ENCODE measurements at regions not wholly inside any gene's neighbourhood (a gene's known extent, or its start where the extent isn't known, plus 50 kb on each side); places are given as distances from the start of the nearest gene placed in this dataset.

DNA sequence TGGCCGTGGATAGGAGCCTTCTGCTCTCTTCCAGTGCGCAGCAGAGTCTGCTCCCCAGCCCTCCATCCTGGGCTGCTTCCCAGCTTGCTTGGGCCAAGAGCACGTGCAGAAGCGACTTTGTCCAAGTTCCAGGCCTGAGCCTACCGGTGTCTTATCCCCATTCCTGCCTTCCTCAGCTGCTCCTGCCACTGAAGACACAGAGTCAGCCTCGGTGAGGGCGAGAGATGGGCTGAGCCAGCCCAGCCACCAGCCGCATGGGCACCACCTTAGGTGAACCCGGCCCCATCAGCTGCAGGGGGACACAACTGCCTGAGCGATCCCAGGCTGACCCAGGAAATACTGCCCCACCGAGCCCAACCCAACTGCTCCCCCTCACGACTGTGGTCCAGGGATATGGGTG lies 847.8 kb downstream of the TBC1D22A start:
- TF ChIP-seq, protein P1, sequence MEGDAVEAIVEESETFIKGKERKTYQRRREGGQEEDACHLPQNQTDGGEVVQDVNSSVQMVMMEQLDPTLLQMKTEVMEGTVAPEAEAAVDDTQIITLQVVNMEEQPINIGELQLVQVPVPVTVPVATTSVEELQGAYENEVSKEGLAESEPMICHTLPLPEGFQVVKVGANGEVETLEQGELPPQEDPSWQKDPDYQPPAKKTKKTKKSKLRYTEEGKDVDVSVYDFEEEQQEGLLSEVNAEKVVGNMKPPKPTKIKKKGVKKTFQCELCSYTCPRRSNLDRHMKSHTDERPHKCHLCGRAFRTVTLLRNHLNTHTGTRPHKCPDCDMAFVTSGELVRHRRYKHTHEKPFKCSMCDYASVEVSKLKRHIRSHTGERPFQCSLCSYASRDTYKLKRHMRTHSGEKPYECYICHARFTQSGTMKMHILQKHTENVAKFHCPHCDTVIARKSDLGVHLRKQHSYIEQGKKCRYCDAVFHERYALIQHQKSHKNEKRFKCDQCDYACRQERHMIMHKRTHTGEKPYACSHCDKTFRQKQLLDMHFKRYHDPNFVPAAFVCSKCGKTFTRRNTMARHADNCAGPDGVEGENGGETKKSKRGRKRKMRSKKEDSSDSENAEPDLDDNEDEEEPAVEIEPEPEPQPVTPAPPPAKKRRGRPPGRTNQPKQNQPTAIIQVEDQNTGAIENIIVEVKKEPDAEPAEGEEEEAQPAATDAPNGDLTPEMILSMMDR (IDR thresholded peaks at IDR 0.05; ENCODE audit: unreplicated experiment in 3 of 3), result no peak
- H3K27ac Mint-ChIP-seq, result no peak overlapping the region
- no peaks in the 10 kb centered on the region for H3K4me1 Mint-ChIP-seq
- H3K36me3 Mint-ChIP-seq (ENCODE audit: low read depth), result no peaks in the 10 kb centered on the region
- H3K27me3 Mint-ChIP-seq (ENCODE audit: low read depth), result peaks cover 25% of the 10 kb centered on the region
- H3K4me3 Mint-ChIP-seq, result no peak overlapping the region
- peaks cover 12% of the 10 kb centered on the region for H3K9me3 Mint-ChIP-seq

DNA sequence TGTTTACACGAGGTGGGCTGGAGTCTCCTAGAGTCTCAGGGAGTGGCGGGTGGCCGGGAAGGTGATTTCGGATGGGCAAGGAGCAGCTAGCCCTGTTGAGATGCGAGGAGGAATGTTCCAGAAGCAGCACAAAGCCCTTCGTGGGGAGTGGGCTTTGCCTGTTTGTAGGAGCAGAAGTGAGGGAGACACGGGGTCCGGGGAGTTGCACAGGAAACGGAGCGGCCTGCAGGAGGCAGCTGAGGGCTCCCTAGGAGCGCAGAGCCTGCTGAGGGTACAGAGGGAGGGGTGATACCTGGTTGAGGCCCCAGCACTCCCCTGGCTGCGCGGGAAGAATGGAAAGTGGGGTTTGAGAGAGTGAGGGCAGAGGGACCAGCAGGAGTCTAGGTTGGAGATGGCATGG lies 847.2 kb downstream of the TBC1D22A start:
- no peaks in the 10 kb centered on the region for H3K36me3 Mint-ChIP-seq (ENCODE audit: low read depth)
- H3K27me3 Mint-ChIP-seq (ENCODE audit: low read depth), result peaks cover 22% of the 10 kb centered on the region
- no peak overlapping the region for H3K4me3 Mint-ChIP-seq
- H3K9me3 Mint-ChIP-seq, result peaks cover 12% of the 10 kb centered on the region
- H3K4me1 Mint-ChIP-seq, result no peaks in the 10 kb centered on the region
- no peak overlapping the region for H3K27ac Mint-ChIP-seq
- TF ChIP-seq, protein P1 (IDR thresholded peaks at IDR 0.05; ENCODE audit: unreplicated experiment in 3 of 3), result no peak

DNA sequence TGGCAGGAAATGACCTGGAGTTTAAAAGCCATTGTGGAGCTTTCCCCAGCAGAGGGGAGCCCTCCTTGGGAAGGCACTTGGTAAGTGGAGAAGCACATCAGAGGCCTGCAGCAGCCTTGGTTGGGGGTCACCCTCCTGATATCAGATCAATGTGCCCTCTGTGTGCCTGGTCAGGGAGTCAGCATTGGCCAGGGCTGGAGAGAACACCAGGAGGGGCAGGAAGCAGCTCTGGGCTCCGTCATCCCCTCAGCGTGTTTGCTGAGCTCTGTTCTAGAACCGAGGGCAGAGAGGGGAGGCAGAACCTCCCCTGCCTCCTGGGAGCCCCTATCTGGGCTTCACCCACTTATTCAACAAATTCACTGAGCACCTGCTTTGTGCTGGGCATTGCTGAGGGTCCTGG lies 846.0 kb downstream of the TBC1D22A start:
- TF ChIP-seq, protein P1 (IDR thresholded peaks at IDR 0.05; ENCODE audit: unreplicated experiment in 3 of 3), result no peak
- Mint-ChIP-seq H3K4me1 (no peaks in the 10 kb centered on the region), H3K27me3 (ENCODE audit: low read depth) (peaks cover 23% of the 10 kb centered on the region), H3K36me3 (ENCODE audit: low read depth) (no peaks in the 10 kb centered on the region), H3K4me3 (no peak overlapping the region), H3K9me3 (peaks cover 12% of the 10 kb centered on the region), H3K27ac (no peak overlapping the region)

DNA sequence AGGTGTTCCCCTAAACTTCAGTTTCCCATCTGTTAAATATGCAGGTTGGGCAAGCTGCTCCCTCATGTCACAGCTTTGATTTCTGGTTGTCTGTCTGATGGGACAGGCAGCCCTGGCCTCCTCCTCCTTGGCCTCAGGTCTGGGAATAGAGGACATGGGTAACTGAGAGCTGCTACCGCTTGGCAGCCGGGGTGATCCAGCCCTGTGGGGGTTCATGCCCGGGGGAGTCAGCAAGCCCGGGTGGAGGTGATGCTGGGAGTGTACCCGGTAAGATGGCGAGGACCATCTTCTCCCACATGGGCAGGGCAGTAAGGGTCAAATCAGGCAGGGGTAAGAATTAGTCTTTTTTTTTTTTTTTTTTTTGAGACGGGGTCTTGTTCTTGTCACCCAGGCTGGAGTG lies 845.0 kb downstream of the TBC1D22A start:
- no peaks in the 10 kb centered on the region for H3K36me3 Mint-ChIP-seq (ENCODE audit: low read depth)

DNA sequence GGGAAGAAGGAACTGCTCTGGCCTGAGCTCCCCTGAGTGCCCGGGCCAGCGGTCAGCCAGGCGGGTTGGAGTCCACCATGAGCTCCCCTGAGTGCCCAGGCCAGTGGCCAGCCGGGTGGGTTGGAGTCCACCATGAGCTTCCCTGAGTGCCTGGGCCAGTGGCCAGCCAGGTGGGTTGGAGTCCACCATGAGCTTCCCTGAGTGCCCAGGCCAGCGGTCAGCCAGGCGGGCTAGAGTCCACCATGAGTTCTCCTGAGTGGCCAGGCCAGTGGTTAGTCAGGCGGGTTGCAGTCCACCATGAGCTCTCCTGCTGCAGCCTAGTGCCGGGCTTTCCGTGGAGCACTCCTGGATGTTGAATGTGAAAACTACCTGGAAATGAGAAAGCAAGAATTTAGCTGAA lies 844.0 kb downstream of the TBC1D22A start:
- H3K36me3 Mint-ChIP-seq (ENCODE audit: low read depth), result no peaks in the 10 kb centered on the region
- no peaks in the 10 kb centered on the region for H3K4me1 Mint-ChIP-seq
- H3K9me3 Mint-ChIP-seq, result peaks cover 17% of the 10 kb centered on the region
- H3K27ac Mint-ChIP-seq, result no peak overlapping the region
- peaks cover 23% of the 10 kb centered on the region for H3K27me3 Mint-ChIP-seq (ENCODE audit: low read depth)
- TF ChIP-seq, protein P1 (IDR thresholded peaks at IDR 0.05; ENCODE audit: unreplicated experiment in 3 of 3), result no peak
- no peak overlapping the region for H3K4me3 Mint-ChIP-seq

More for the DNA sequence above, 845.0 kb downstream of the TBC1D22A start:
- H3K9me3 Mint-ChIP-seq, result peaks cover 12% of the 10 kb centered on the region
- TF ChIP-seq, protein P1 (IDR thresholded peaks at IDR 0.05; ENCODE audit: unreplicated experiment in 3 of 3), result no peak
- no peaks in the 10 kb centered on the region for H3K4me1 Mint-ChIP-seq
- H3K27ac Mint-ChIP-seq, result no peak overlapping the region
- peaks cover 23% of the 10 kb centered on the region for H3K27me3 Mint-ChIP-seq (ENCODE audit: low read depth)
- H3K4me3 Mint-ChIP-seq, result no peak overlapping the region

DNA sequence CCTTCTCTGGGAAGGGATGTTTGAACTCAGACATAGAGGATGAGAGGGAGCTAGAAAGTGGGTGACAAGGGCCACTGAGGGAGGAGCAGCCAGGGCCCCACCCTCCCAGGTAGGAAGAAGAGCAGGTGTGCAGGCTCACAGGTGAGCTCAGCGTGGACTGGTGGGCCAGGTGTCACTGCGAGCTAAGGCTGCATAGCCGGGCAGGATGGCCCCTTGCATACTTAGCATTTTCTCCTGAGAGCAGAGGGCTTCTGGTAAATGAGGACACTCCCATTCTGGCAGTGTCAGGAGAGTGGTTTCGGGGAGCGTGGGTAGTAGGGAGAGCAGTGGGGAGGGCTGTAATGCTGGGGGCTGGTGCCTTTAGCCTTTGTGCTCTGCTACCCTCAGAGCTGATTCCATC lies 843.4 kb downstream of the TBC1D22A start:
- no peaks in the 10 kb centered on the region for H3K36me3 Mint-ChIP-seq (ENCODE audit: low read depth)
- peaks cover 23% of the 10 kb centered on the region for H3K27me3 Mint-ChIP-seq (ENCODE audit: low read depth)
- peaks cover 22% of the 10 kb centered on the region for H3K9me3 Mint-ChIP-seq
- H3K4me1 Mint-ChIP-seq, result no peaks in the 10 kb centered on the region
- no peak overlapping the region for H3K27ac Mint-ChIP-seq
- no peak overlapping the region for H3K4me3 Mint-ChIP-seq
- TF ChIP-seq, protein P1 (IDR thresholded peaks at IDR 0.05; ENCODE audit: unreplicated experiment in 3 of 3), result no peak

Data from nephron (organoid).